PC-9 (cell line): ENCODE measurements at regions not wholly inside any gene's neighbourhood (a gene's known extent, or its start where the extent isn't known, plus 50 kb on each side); places are given as distances from the start of the nearest gene placed in this dataset.

Experiments
- BruUV-seq: library from RNA; stranded (reverse); fragments of 400-500 nt; replicated peaks from 2 replicates; lab custom pipeline; 2021; lab: Mats Ljungman, UMichigan
- CTCF ChIA-PET: fragments of 300-600 bp; sonication (Branson Sonifier 250); formaldehyde crosslinking; loops from one replicate; lab custom pipeline; 2022; ENCODE audit warnings: antibody characterized with exemption; lab: Charles Lee
- POLR2A ChIA-PET: fragments of 300-600 bp; sonication (Branson Sonifier 250); formaldehyde crosslinking; loops from one replicate; lab custom pipeline; 2022; ENCODE audit warnings: antibody characterized with exemption; ENCODE audit not compliant: unreplicated experiment; lab: Charles Lee
- DNase-seq, 2 experiments: peaks; one replicate each; pipeline versions ENCODE4 v3.0.0 to v3.0.0-alpha.2; 2015 to 2022; ENCODE audit warnings: mixed read lengths in 1 of 2
- H2AFZ ChIP-seq: fragments of 200-600 bp; sonication (generic); 2 replicates; pipeline ENCODE4 v1.8.1; 2017; ENCODE audit warnings: antibody characterized with exemption
- H3F3A ChIP-seq: fragments of 200-600 bp; sonication (generic); 2 replicates; pipeline ENCODE4 v1.8.1; 2017; ENCODE audit warnings: antibody characterized with exemption, mild to moderate bottlenecking, low read depth; ENCODE audit not compliant: insufficient read depth
- H3K27ac ChIP-seq: fragments of 200-600 bp; sonication (generic); 2 replicates; pipeline ENCODE4 v1.6.1; 2016; ENCODE audit warnings: mixed run types
- H3K27me3 ChIP-seq: fragments of 200-600 bp; sonication (generic); 2 replicates; pipeline ENCODE4 v1.6.1; 2016; ENCODE audit warnings: low read depth, mixed run types; ENCODE audit not compliant: insufficient read depth
- H3K36me3 ChIP-seq: fragments of 200-600 bp; sonication (generic); 2 replicates; pipeline ENCODE4 v1.6.1; 2016; ENCODE audit warnings: low read depth, mixed run types
- H3K4me1 ChIP-seq: fragments of 200-600 bp; sonication (generic); replicated peaks from 2 replicates; pipeline ENCODE4 v1.6.1; 2016; ENCODE audit warnings: mixed run types; ENCODE audit not compliant: insufficient read depth
- H3K4me2 ChIP-seq: fragments of 200-600 bp; sonication (generic); 2 replicates; pipeline ENCODE4 v1.6.1; 2017; ENCODE audit warnings: mixed run types
- H3K4me3 ChIP-seq: fragments of 200-600 bp; sonication (generic); 2 replicates; pipeline ENCODE4 v1.6.1; 2016; ENCODE audit warnings: mixed run types
- H3K79me2 ChIP-seq: fragments of 200-600 bp; sonication (generic); 2 replicates; pipeline ENCODE4 v1.6.1; 2017; ENCODE audit warnings: low read depth, mixed run types
- H3K9me2 ChIP-seq: fragments of 200-600 bp; sonication (generic); 2 replicates; pipeline ENCODE4 v1.8.1; 2017; ENCODE audit warnings: mild to moderate bottlenecking; ENCODE audit not compliant: insufficient read depth
- H3K9me3 ChIP-seq: fragments of 200-600 bp; sonication (generic); 2 replicates; pipeline ENCODE4 v1.8.1; 2016; ENCODE audit warnings: low read depth; ENCODE audit not compliant: insufficient read depth
- H4K20me1 ChIP-seq: fragments of 200-600 bp; sonication (generic); 2 replicates; pipeline ENCODE4 v1.8.1; 2017; ENCODE audit not compliant: insufficient read depth
- CTCF ChIP-seq: fragments of 200-600 bp; sonication (generic); conservative IDR thresholded peaks from 2 replicates; pipeline ENCODE4 v1.6.1; 2017; ENCODE audit warnings: mixed run types, antibody characterized with exemption, mild to moderate bottlenecking, moderate library complexity
- EZH2 ChIP-seq: fragments of 200-600 bp; sonication (generic); IDR thresholded peaks from 2 replicates; pipeline ENCODE4 v1.8.0; 2017; ENCODE audit warnings: antibody characterized with exemption, low read depth
- intact Hi-C: fragments of 100-400 bp; cut with micrococcal nuclease; formaldehyde crosslinking; loops from one replicate; pipeline ENCODE4 v1.10.0; 2022; ENCODE audit not compliant: unreplicated experiment

GRCh38 chr2:103165836-103166235 is 404.0 kb downstream of the TMEM182 start:
- POLR2A ChIA-PET = no interaction called here
- Histone ChIP-seq H3K4me1 (no peaks in the 10 kb centered on the region), H3F3A (no peaks in the 10 kb centered on the region), H3K9me2 (peaks cover 4% of the 10 kb centered on the region; the same call in 1 of the 2 replicates), H3K27me3 (peaks cover 65% of the 10 kb centered on the region), H3K79me2 (no peaks in the 10 kb centered on the region), H4K20me1 (0 out of 2 replicates have a peak, but pooled peaks cover 4% of the 10 kb centered on the region), H3K36me3 (no peaks in the 10 kb centered on the region), H3K27ac (no peak overlapping the region), H2AFZ (no peak overlapping the region), H3K9me3 (no peaks in the 10 kb centered on the region), H3K4me3 (no peak overlapping the region), H3K4me2 (no peak overlapping the region)
- no TSS peak for BruUV-seq
- no peak for DNase-seq
- TF ChIP-seq EZH2 (no peak), CTCF (no peak)
- CTCF ChIA-PET = no interaction called here
- intact Hi-C loops = loop anchor here (10.0 kb wide), 2 partner anchors 321 to 1779 kb away; no protein-coding TSS in a partner anchor

- H3K4me2 ChIP-seq = no peak overlapping the region
- CTCF ChIA-PET = no interaction called here
Measured at GRCh38 chr2:103166456-103167324, 404.9 kb downstream of the TMEM182 start.

GRCh38 chr2:103167599-103167998 is 405.8 kb downstream of the TMEM182 start:
- peaks cover 61% of the 10 kb centered on the region for H3K27me3 ChIP-seq
- H3F3A ChIP-seq = no peaks in the 10 kb centered on the region
- no TSS peak for BruUV-seq
- H3K9me2 ChIP-seq = peaks cover 4% of the 10 kb centered on the region; the same call in 1 of the 2 replicates
- H2AFZ ChIP-seq = no peak overlapping the region
- TF ChIP-seq CTCF (no peak), EZH2 (no peak)
- CTCF ChIA-PET = no interaction called here
- no peaks in the 10 kb centered on the region for H3K9me3 ChIP-seq
- 0 out of 2 replicates have a peak, but pooled peaks cover 4% of the 10 kb centered on the region for H4K20me1 ChIP-seq
- H3K36me3 ChIP-seq = no peaks in the 10 kb centered on the region
- no peak overlapping the region for H3K27ac ChIP-seq
- H3K4me1 ChIP-seq = no peaks in the 10 kb centered on the region
- no peak overlapping the region for H3K4me3 ChIP-seq
- POLR2A ChIA-PET = no interaction called here
- H3K4me2 ChIP-seq = no peak overlapping the region
- no peaks in the 10 kb centered on the region for H3K79me2 ChIP-seq
- no peak for DNase-seq
- intact Hi-C loops = loop anchor here (10.0 kb wide), 2 partner anchors 323 to 1777 kb away; no protein-coding TSS in a partner anchor

More at GRCh38 chr2:103166456-103167324, 404.9 kb downstream of the TMEM182 start:
- Histone ChIP-seq H3K27ac (no peak overlapping the region), H3K27me3 (peaks cover 61% of the 10 kb centered on the region), H3K79me2 (no peaks in the 10 kb centered on the region), H4K20me1 (0 out of 2 replicates have a peak, but pooled peaks cover 4% of the 10 kb centered on the region), H3K36me3 (no peaks in the 10 kb centered on the region), H2AFZ (no peak overlapping the region), H3K4me1 (no peaks in the 10 kb centered on the region), H3K9me3 (no peaks in the 10 kb centered on the region), H3K9me2 (peaks cover 4% of the 10 kb centered on the region; the same call in 1 of the 2 replicates), H3K4me3 (no peak overlapping the region), H3F3A (no peaks in the 10 kb centered on the region)
- POLR2A ChIA-PET = no interaction called here
- BruUV-seq = no TSS peak
- DNase-seq = no peak
- intact Hi-C loops = loop anchor here (10.0 kb wide), 2 partner anchors 322 to 1778 kb away; no protein-coding TSS in a partner anchor
- TF ChIP-seq EZH2 (no peak), CTCF (no peak)
